Breast epithelium (tissue), 3 donors: ENCODE measurements at regions not wholly inside any gene's neighbourhood (a gene's known extent, or its start where the extent isn't known, plus 50 kb on each side); places are given as distances from the start of the nearest gene placed in this dataset.

Source experiments
- POLR2A ChIP-seq: fragments of 450-650 bp; IDR thresholded peaks from one replicate; pipeline ENCODE4 v1.6.1; 2016; ENCODE audit warnings: antibody characterized with exemption, mild to moderate bottlenecking, moderate library complexity
- POLR2AphosphoS5 ChIP-seq, 3 donors: sonication (generic); formaldehyde crosslinking; IDR thresholded peaks; one replicate each; pipeline ENCODE4 v1.6.1; 2017; ENCODE audit warnings: antibody characterized with exemption in 3 of 3
- TF ChIP-seq, protein P1 (sequence below), 3 donors: fragments of 450-650 bp; IDR thresholded peaks; one replicate each; pipeline ENCODE4 v1.5.1; 2016 to 2017; ENCODE audit warnings: antibody characterized with exemption in 3 of 3, mild to moderate bottlenecking in 3 of 3, moderate library complexity in 3 of 3

GRCh38 chr5:169442403-169442874 is 141.1 kb upstream of the SPDL1 start:
- TF ChIP-seq POLR2A (no peak), POLR2AphosphoS5 (IDR thresholded peaks at IDR 0.05) (no peak)
- TF ChIP-seq, protein P1, sequence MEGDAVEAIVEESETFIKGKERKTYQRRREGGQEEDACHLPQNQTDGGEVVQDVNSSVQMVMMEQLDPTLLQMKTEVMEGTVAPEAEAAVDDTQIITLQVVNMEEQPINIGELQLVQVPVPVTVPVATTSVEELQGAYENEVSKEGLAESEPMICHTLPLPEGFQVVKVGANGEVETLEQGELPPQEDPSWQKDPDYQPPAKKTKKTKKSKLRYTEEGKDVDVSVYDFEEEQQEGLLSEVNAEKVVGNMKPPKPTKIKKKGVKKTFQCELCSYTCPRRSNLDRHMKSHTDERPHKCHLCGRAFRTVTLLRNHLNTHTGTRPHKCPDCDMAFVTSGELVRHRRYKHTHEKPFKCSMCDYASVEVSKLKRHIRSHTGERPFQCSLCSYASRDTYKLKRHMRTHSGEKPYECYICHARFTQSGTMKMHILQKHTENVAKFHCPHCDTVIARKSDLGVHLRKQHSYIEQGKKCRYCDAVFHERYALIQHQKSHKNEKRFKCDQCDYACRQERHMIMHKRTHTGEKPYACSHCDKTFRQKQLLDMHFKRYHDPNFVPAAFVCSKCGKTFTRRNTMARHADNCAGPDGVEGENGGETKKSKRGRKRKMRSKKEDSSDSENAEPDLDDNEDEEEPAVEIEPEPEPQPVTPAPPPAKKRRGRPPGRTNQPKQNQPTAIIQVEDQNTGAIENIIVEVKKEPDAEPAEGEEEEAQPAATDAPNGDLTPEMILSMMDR (IDR thresholded peaks at IDR 0.05) = no peak
